ENCODE measurements at regions not wholly inside any gene's neighbourhood (a gene's known extent, or its start where the extent isn't known, plus 50 kb on each side); places are given as distances from the start of the nearest gene placed in this dataset.

GRCh38 chr12:83265808-83266207 is 579.1 kb downstream of the TMTC2 start:
- dilution Hi-C loops (cut with HindIII; ENCODE audit: low sequenced_read_pairs, unreplicated experiment) (no loop called here), intact Hi-C loops (cut with micrococcal nuclease) (no loop called here), in situ Hi-C loops (cut with MboI; ENCODE audit: low sequenced_read_pairs) (no loop called here)
- peak; percentile 58 for TF ChIP-seq NFE2L2 (IDR thresholded peaks at IDR 0.05; ENCODE audit: low read depth, low read length)
- no peak for TF ChIP-seq BHLHE40 (IDR thresholded peaks at IDR 0.05; ENCODE audit: low read depth, low read length)
- Histone ChIP-seq H3K36me3 (ENCODE audit: control insufficient read depth, insufficient read depth, low read length) (no peaks in the 10 kb centered on the region), H2BK20ac (ENCODE audit: low read depth, low read length) (no peak overlapping the region), H3K14ac (replicated peaks; ENCODE audit: low read depth, low read length) (no peak overlapping the region), H2BK5ac (ENCODE audit: low read depth, low read length, poor library complexity, severe bottlenecking) (no peak overlapping the region), H3K9me1 (ENCODE audit: insufficient read depth, low read length) (no peaks in the 10 kb centered on the region), H3K23ac (ENCODE audit: low read depth, low read length) (no peak overlapping the region), H3K27ac (ENCODE audit: insufficient read depth, low read length) (no peak overlapping the region), H3K4me2 (ENCODE audit: low read depth, low read length) (no peak overlapping the region), H2AFZ (replicated peaks; ENCODE audit: low read length, poor library complexity) (no peak overlapping the region), H2BK120ac (ENCODE audit: low read depth, low read length) (no peak overlapping the region), H3K9ac (ENCODE audit: low read depth, low read length) (no peak overlapping the region), H3K9me3 (ENCODE audit: control insufficient read depth, insufficient read depth, low read length) (no peaks in the 10 kb centered on the region), H4K8ac (ENCODE audit: low read depth in 2 of 2, low read length in 2 of 2) (no peak overlapping the region), H3K79me1 (ENCODE audit: low read depth in 1 of 2, low read length in 2 of 2) (no peaks in the 10 kb centered on the region), H2AK5ac (ENCODE audit: low read depth, low read length) (no peak overlapping the region), H4K91ac (ENCODE audit: insufficient read depth, low read depth, low read length) (no peak overlapping the region), H3K56ac (ENCODE audit: extremely low read depth, insufficient read depth, low read length) (no peak overlapping the region), H3K18ac (ENCODE audit: low read depth, low read length) (no peak overlapping the region), H2AK9ac (replicated peaks; ENCODE audit: low read depth, low read length, poor library complexity) (no peak overlapping the region), H2BK15ac (ENCODE audit: low read depth, low read length) (no peak overlapping the region), H4K5ac (ENCODE audit: low read depth, low read length) (no peak overlapping the region), H3K4me1 (ENCODE audit: control insufficient read depth, insufficient read depth, low read length) (no peaks in the 10 kb centered on the region), H3K27me3 (ENCODE audit: control insufficient read depth, insufficient read depth, low read length) (no peaks in the 10 kb centered on the region), H3K4me3 (ENCODE audit: insufficient read depth, low read depth, low read length) (no peak overlapping the region), H4K20me1 (ENCODE audit: insufficient read depth, low read length) (no peaks in the 10 kb centered on the region), H3K4ac (ENCODE audit: low read depth, low read length) (no peak overlapping the region)
- ChIA-PET CTCF (no interaction called here), POLR2A (ENCODE audit: unreplicated experiment) (no interaction called here)
- DNase-seq = no peak
- ATAC-seq (ENCODE audit: low read depth) = no peak
- no TSS peak for BruUV-seq (replicated peaks)

Data from IMR-90 (cell line).